Aorta (tissue), 5 donors: ENCODE measurements at regions not wholly inside any gene's neighbourhood (a gene's known extent, or its start where the extent isn't known, plus 50 kb on each side); places are given as distances from the start of the nearest gene placed in this dataset.

ENCODE experiments used
- ATAC-seq: fragments of 200-7000 bp; cut with Tn5 transposase; one replicate; pipeline ENCODE4 v1.9.1; 2022; ENCODE audit warnings: moderate library complexity; ENCODE audit not compliant: low FRiP score
- DNase-seq, 2 donors: peaks; one replicate each; pipeline ENCODE4 v3.0.0-alpha.2; 2020
- H3K27ac ChIP-seq, 2 donors: one replicate each; pipeline ENCODE4 v1.5.1; 2013; ENCODE audit warnings: low read length in 2 of 2, mild to moderate bottlenecking in 2 of 2, moderate library complexity in 2 of 2, control low read depth in 1 of 2, inconsistent platforms in 1 of 2, low read depth in 1 of 2
- H3K27me3 ChIP-seq, 2 donors: one replicate each; pipeline ENCODE4 v1.6.1; 2013; ENCODE audit warnings: control low read depth in 1 of 2, low read length in 1 of 2, mild to moderate bottlenecking in 1 of 2, moderate library complexity in 1 of 2; ENCODE audit not compliant: insufficient read depth in 2 of 2, control insufficient read depth in 1 of 2
- H3K36me3 ChIP-seq, 2 donors: one replicate each; pipeline ENCODE4 v1.6.1; 2013; ENCODE audit warnings: control low read depth in 1 of 2, low read length in 1 of 2, mild to moderate bottlenecking in 1 of 2; ENCODE audit not compliant: insufficient read depth in 2 of 2, control insufficient read depth in 1 of 2
- H3K4me1 ChIP-seq, 2 donors: one replicate each; pipeline ENCODE4 v1.6.1; 2013; ENCODE audit warnings: low read length in 2 of 2, control low read depth in 1 of 2, mild to moderate bottlenecking in 1 of 2, moderate library complexity in 1 of 2; ENCODE audit not compliant: insufficient read depth in 2 of 2, control insufficient read depth in 1 of 2
- H3K4me3 ChIP-seq, 2 donors: one replicate each; pipeline ENCODE4 v1.5.1; 2013; ENCODE audit warnings: low read length in 2 of 2, control low read depth in 1 of 2, mild to moderate bottlenecking in 1 of 2
- H3K9me3 ChIP-seq: one replicate; pipeline ENCODE4 v1.6.1; 2013; ENCODE audit warnings: mild to moderate bottlenecking, low read length; ENCODE audit not compliant: control insufficient read depth
- WGBS, 2 donors: extraction: QIAGEN DNeasy Blood & Tissue Kit; methylation state at CpG; one replicate each; pipeline ENCODE4 v1.1.7; 2013; 5-methylcytosine and 5-hydroxymethylcytosine counted together
- intact Hi-C, 2 donors: fragments of 100-400 bp; cut with DNase I; formaldehyde crosslinking; loops; one replicate each; pipeline versions ENCODE4 v1.14.2 to v1.15.0; 2022
- donor health status: healthy with polysubstance abuse.
- donor health status: Bipolar disorder and iron deficiency.
- donor health status: DM: no; HTN: no; CAD: no.
- donor health status: DM: no; HTN: no; CAD: no.
- donor health status: DM: yes; HTN: yes; CAD: no.

DNA sequence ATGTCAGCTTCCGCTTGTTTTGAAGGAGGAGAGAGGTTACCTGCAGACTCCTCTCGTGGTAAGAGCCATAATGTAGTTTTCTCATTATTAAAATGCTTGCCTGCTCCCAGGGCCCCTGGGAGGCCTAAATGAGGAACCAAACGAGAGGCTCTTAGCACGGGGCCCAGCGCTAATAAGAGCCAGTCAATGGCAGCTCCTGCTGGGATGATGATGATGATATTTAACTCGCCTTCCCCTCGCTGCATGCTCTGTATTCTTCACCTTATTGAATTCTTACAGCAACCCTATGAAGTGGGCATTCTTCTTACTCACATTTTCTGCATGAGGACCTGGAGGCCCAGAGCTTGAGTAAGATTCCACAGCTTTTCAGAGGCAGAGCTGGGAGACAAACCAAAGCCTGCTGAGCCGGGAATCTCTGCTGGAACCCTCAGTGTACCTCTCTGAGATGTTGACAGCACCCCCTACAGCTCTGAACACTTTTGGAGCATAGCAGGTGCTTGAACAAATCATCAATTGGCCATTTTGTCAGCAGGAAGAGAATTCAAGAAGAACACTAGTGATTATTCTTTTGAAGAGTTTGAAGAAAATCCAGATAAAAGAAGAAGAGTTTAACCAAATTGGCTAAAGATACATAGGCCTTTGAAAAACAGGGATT, 93.1 kb upstream of the HABP2 start:
- no peaks in the 10 kb centered on the region for H3K27me3 ChIP-seq
- no peaks in the 10 kb centered on the region for H3K9me3 ChIP-seq
- no peak for ATAC-seq
- no peak for DNase-seq
- intact Hi-C loops = no loop called here
- peaks cover 0 to 3% of the 10 kb centered on the region in 2 donors for H3K4me1 ChIP-seq
- no peak overlapping the region for H3K4me3 ChIP-seq
- 95 to 97% methylated on average over 8 of the region's 8 CpGs for WGBS, 2 donors
- no peak overlapping the region for H3K27ac ChIP-seq
- H3K36me3 ChIP-seq = no peaks in the 10 kb centered on the region

DNA sequence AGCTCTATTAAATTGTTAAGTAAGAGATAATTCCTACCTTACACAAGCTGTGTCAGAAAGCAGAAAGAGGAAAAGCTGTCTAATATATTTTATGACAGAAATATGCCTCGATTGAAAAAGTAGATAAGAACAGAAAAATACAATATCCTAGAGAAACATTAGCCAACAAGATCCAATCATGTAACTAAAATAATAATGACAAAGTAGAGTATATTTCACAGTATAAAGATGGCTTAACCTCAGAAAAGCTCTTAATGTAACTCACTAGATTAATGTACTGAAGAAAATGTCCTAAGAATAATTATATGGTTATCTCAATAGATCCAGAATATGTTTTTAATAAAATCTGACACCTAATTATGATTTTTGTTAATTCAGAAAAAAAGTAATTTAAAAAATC, 89.8 kb upstream of the HABP2 start:
- Histone ChIP-seq H3K36me3 (no peaks in the 10 kb centered on the region), H3K4me3 (no peak overlapping the region), H3K4me1 (peaks cover 0 to 3% of the 10 kb centered on the region in 2 donors), H3K9me3 (no peaks in the 10 kb centered on the region), H3K27ac (no peak overlapping the region), H3K27me3 (no peaks in the 10 kb centered on the region)
- no peak for DNase-seq
- 7 to 14% methylated on average over 1 of the region's 1 CpG for WGBS, 2 donors
- intact Hi-C loops = no loop called here
- ATAC-seq = no peak

DNA sequence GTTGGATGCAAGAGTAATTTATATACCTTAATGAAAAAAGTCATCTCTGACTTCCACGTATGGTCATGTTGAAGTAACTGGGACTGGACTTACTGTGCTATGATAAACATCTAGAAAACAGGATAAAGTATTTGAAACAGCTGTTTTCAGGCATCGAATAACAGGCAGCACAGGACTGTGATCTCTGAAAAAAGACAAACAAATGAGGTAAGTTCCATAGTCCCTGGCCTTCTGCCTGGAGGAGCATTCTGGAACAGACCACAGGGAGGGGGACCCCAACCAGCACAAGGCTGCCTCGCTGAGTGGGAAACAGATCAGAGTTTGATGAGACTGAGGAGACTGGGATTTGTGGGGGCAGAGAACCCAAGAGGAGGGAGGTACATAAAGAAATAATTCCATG, 89.1 kb upstream of the HABP2 start:
- Histone ChIP-seq H3K27me3 (no peaks in the 10 kb centered on the region), H3K4me3 (no peak overlapping the region), H3K36me3 (no peaks in the 10 kb centered on the region), H3K9me3 (no peaks in the 10 kb centered on the region), H3K4me1 (peaks cover 0 to 3% of the 10 kb centered on the region in 2 donors), H3K27ac (no peak overlapping the region)
- no peak for ATAC-seq
- WGBS, 2 donors = 2 to 7% methylated on average over 3 of the region's 3 CpGs
- intact Hi-C loops = no loop called here
- no peak for DNase-seq

DNA sequence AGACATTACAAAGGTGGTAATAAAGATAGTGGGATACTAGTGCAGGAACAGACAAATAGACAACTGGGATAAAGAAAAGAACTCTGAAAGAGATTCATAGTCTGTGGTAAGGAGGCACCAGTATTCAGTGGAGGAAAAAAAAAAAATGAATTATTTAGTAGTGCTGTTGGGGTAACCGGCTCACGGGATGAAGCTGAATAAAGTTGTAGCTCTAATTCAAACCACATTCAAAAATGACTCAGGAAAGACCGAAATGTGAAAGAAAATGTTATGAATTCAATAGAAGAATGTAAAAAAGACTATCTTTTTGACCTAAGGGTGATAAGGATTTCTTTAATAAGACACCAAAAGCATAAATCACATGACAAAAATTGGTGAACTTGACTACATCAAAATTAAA, 83.1 kb upstream of the HABP2 start:
- WGBS, 2 donors = 94% methylated on average over 3 of the region's 3 CpGs
- intact Hi-C loops = loop anchor here in 1 of 2 donors (5.0 kb wide), 1 partner anchor 887 kb away; no protein-coding TSS in a partner anchor
- H3K4me3 ChIP-seq = no peak overlapping the region

DNA sequence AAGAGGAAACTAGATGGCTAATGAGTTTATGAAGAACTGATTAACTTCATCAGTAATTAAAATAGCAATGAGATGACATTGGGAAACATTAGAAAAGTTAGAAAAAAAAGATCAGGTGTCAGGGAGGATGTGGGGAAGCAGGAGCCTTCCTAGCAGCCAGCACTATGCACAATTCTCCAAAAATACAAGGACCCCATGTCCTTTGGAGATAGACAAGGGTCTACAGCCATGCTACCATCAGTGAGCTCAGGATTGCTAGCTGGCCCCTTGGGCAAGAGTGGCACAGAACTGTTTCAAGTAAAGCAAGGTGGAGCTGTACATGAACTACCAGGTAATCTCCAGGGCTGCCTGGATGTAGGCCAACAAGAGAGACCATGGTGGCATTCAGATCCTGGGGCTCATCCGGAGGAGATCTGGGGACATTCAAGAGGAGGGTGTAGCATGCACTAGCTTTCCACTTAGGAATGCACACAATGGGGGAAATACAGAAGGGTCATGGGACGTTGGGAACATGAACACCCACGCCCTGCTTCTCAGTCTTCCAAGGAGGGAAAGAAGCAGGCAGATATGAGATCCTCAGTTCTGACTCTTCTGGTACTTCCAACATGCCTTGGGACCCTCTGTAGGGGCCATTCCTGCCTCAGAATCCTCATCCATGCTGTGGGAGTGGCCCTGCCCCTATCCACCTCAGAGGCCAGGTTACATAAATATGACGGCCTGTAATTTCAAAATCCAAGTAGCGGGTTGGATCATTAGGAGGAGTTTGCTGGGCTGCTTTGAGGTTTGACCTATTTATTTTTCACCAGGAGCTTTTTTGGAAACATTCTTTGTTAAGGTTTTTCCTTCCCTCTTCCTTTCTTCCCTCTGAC, 82.2 kb upstream of the HABP2 start:
- Histone ChIP-seq H3K9me3 (no peaks in the 10 kb centered on the region), H3K36me3 (no peaks in the 10 kb centered on the region), H3K4me1 (peaks cover 6 to 10% of the 10 kb centered on the region in 2 donors), H3K27ac (no peak overlapping the region), H3K27me3 (no peaks in the 10 kb centered on the region), H3K4me3 (no peak overlapping the region)
- ATAC-seq = no peak
- 85 to 93% methylated on average over 5 of the region's 5 CpGs for WGBS, 2 donors
- DNase-seq = no peak
- intact Hi-C loops = loop anchor here in 1 of 2 donors (5.0 kb wide), 1 partner anchor 888 kb away; no protein-coding TSS in a partner anchor

More for the DNA sequence above, 83.1 kb upstream of the HABP2 start:
- Histone ChIP-seq H3K9me3 (no peaks in the 10 kb centered on the region), H3K27me3 (no peaks in the 10 kb centered on the region), H3K27ac (no peak overlapping the region), H3K36me3 (no peaks in the 10 kb centered on the region), H3K4me1 (peaks cover 4 to 9% of the 10 kb centered on the region in 2 donors)
- ATAC-seq = no peak
- DNase-seq = no peak

DNA sequence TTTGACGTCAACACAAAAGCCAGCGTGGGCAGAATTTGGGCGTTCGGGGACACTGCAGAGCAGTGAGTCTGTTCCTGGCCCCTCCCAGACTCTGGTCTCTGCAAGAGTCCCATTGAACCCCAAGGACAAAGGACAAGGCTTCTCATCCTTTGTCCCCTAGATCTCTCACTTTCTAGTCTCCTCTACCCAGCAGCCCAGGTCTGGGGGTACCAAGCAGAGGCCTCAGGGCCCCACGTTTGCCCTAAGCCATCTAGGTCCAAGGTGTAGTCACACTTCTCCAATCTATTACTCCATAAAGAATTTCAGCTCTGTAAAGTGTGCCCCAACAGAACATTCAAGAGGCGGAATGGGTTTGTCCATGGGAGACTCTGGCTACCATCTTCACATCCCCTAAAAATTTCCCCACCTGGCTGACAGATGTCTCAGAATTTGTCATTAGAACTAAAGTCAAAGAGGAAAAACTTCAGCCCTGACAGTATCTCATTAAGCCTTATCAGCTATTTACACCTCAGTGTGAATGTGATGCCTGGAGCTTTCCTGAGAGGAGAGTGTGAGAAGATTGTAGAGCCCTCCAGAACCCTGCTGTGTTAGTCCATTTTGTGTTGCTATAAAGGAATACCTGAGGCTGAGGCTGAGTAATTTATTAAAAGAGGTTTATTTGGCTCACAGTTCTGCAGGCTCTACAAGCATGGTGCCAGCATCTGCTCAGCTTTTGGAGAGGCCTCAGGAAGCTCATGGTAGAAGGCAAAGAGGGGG, 81.4 kb upstream of the HABP2 start:
- Histone ChIP-seq H3K27ac (no peak overlapping the region), H3K4me1 (peaks cover 9 to 10% of the 10 kb centered on the region in 2 donors), H3K4me3 (no peak overlapping the region), H3K9me3 (no peaks in the 10 kb centered on the region), H3K27me3 (no peaks in the 10 kb centered on the region), H3K36me3 (no peaks in the 10 kb centered on the region)
- ATAC-seq (no peak), DNase-seq (no peak)
- WGBS, 2 donors = 92 to 95% methylated on average over 6 of the region's 6 CpGs
- intact Hi-C loops = loop anchor here in 1 of 2 donors (5.0 kb wide), 1 partner anchor 889 kb away; no protein-coding TSS in a partner anchor

DNA sequence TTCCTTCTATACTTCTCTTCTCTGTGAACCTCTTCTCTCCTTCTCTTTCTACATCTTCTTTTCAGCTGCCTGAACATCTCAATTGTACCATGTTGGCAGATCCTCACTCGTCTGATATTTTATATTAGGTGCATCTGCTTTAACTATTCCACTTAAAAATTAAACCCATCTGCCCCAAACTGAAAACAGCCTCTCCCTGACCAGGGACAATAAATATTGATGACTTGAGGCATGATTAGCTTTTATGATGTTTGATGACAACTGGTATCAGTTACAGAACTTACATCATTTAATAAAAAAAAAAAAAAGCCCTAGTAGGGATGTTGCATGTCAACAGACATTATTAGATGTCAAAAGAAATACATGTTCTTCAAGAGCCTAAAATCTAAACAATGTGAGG, 79.8 kb upstream of the HABP2 start:
- Histone ChIP-seq H3K27ac (peak overlapping the region in 1 of 2 donors; percentile 79), H3K9me3 (no peaks in the 10 kb centered on the region), H3K27me3 (no peaks in the 10 kb centered on the region), H3K4me3 (no peak overlapping the region), H3K4me1 (peaks cover 9 to 22% of the 10 kb centered on the region in 2 donors), H3K36me3 (no peaks in the 10 kb centered on the region)
- intact Hi-C loops = loop anchor here in 1 of 2 donors (5.0 kb wide), 1 partner anchor 891 kb away; no protein-coding TSS in a partner anchor
- 91% methylated on average over 1 of the region's 1 CpG for WGBS, 2 donors
- ATAC-seq = no peak
- DNase-seq = no peak

DNA sequence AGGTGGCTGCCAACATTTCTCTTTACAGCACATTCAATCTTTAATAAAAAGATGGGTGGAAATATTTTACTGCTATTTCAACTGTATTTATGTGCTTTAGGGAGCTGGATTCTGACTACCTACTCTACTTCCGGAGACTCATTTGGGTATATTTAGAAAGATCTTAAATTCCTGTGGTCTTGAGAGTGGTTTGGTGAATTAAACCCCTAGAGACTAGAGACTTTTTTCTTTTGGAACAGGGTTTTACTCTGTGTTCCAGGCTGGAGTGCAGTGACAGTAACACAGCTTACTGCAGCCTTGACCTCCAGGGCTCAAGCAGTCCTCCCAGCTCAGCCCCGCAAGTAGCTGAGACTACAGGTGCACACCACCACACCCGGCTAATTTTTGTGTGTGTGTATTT, 79.0 kb upstream of the HABP2 start:
- intact Hi-C loops = loop anchor here in 1 of 2 donors (5.0 kb wide), 1 partner anchor 892 kb away; no protein-coding TSS in a partner anchor
- ATAC-seq (no peak), DNase-seq (no peak)
- Histone ChIP-seq H3K4me1 (peaks cover 9 to 22% of the 10 kb centered on the region in 2 donors), H3K9me3 (no peaks in the 10 kb centered on the region), H3K36me3 (no peaks in the 10 kb centered on the region), H3K27ac (peak overlapping the region; percentile 73 to 93), H3K27me3 (no peaks in the 10 kb centered on the region), H3K4me3 (no peak overlapping the region)
- 42 to 48% methylated on average over 3 of the region's 3 CpGs for WGBS, 2 donors
